ENCODE measurements at regions not wholly inside any gene's neighbourhood (a gene's known extent, or its start where the extent isn't known, plus 50 kb on each side); places are given as distances from the start of the nearest gene placed in this dataset.
A peak's percentile ranks its signal among the peaks of the same experiment; 100 is the strongest.

DNA sequence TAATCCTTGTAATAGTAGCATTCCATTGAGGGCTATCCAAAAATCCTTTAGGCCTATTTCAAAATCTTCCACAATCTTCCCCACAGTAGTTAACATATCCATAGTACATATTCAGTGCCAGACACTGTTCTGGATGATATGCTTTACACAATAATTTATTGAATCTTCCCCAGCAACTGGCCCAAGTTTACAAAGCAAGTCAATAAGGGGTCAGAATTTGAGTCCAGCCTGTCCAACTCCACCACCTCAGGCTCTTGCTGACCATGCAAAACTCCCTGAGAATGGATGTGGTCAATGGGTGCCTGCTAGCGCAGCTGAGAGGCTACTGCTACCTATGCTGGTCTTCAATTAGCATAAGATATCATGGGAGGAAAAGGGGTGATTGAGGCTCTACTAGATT, 529.6 kb downstream of the FGF9 start:
- no CpG with 5 or more reads among the region's 1 CpG for WGBS (ENCODE audit: insufficient coverage)
- peaks cover 8% of the 10 kb centered on the region for H3K4me1 ChIP-seq (ENCODE audit: control insufficient read depth, insufficient read depth, low read length)
- H3K27me3 ChIP-seq (ENCODE audit: control insufficient read depth, insufficient read depth, low read length) = no peaks in the 10 kb centered on the region
- no peaks in the 10 kb centered on the region for H3K36me3 ChIP-seq (ENCODE audit: control insufficient read depth, insufficient read depth, low read length)
- no peaks in the 10 kb centered on the region for H3K9me3 ChIP-seq (replicated peaks; ENCODE audit: control insufficient read depth, low read depth, low read length)
- no peak overlapping the region for H3K27ac ChIP-seq (ENCODE audit: low read length)
- no peak overlapping the region for H3K4me3 ChIP-seq (ENCODE audit: low read length)
- DNase-seq = peak; percentile 82

DNA sequence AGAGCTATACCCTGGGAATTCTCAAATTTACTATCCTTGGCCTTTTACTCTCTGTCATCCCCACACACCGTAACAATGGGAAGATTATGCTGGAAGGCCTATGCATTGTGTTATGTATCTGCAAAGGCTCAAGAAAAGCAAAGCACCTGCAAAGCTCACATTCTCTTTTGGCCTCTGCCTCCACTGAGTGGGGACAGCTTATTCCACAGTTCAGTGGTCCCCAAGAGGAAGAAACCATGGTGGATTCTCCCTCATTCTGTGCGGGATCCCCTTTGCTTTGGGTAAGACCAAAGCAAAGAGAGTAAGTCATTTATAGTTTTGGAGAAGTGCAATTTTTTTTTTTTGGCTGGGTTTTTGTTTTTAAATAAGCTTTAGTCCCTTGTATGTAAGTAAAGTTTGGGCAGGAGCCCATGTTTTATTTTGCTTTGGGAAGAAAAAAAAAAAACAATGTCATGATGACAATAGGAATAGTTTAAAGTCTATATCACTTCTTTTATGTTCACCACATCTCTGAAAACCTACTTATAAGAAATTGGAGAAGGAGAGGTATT, 530.6 kb downstream of the FGF9 start:
- DNase-seq = peak; percentile 79

GRCh38 chr13:22210134-22210930, 539.5 kb downstream of the FGF9 start:
- Histone ChIP-seq H3K4me3 (ENCODE audit: low read length) (no peak overlapping the region), H3K4me1 (ENCODE audit: control insufficient read depth, insufficient read depth, low read length) (no peaks in the 10 kb centered on the region), H3K36me3 (ENCODE audit: control insufficient read depth, insufficient read depth, low read length) (no peaks in the 10 kb centered on the region), H3K27ac (ENCODE audit: low read length) (no peak overlapping the region), H3K9me3 (replicated peaks; ENCODE audit: control insufficient read depth, low read depth, low read length) (no peaks in the 10 kb centered on the region), H3K27me3 (ENCODE audit: control insufficient read depth, insufficient read depth, low read length) (no peaks in the 10 kb centered on the region)
- WGBS (ENCODE audit: insufficient coverage) = 75% methylated on average over 6 of the region's 14 CpGs
- no peak for DNase-seq

More for the DNA sequence above, 530.6 kb downstream of the FGF9 start:
- H3K4me3 ChIP-seq (ENCODE audit: low read length) = no peak overlapping the region
- no peak overlapping the region for H3K27ac ChIP-seq (ENCODE audit: low read length)
- peaks cover 8% of the 10 kb centered on the region for H3K4me1 ChIP-seq (ENCODE audit: control insufficient read depth, insufficient read depth, low read length)
- WGBS (ENCODE audit: insufficient coverage) = no CpG with 5 or more reads among the region's 2 CpGs
- no peaks in the 10 kb centered on the region for H3K9me3 ChIP-seq (replicated peaks; ENCODE audit: control insufficient read depth, low read depth, low read length)
- no peaks in the 10 kb centered on the region for H3K27me3 ChIP-seq (ENCODE audit: control insufficient read depth, insufficient read depth, low read length)
- no peaks in the 10 kb centered on the region for H3K36me3 ChIP-seq (ENCODE audit: control insufficient read depth, insufficient read depth, low read length)

DNA sequence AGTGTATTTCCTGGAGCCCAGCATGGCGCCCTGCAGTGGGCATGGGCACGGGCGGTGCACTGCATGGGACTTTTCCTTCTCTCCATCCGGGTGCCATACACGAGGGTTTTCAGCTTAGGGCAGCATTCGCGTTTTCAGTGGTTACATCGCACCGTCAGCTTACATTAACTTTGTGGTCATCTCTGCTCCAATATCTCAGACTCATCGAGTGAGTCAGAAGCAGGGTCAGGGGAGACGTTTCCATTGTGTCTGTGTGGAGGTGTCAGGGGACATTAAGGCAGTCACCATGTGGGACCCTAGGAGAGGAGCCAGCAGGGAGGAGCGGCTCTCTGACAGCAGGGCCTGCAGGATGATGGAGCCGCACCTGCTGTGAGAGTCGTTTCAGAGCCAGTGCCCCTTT, 541.0 kb downstream of the FGF9 start:
- no peaks in the 10 kb centered on the region for H3K27me3 ChIP-seq (ENCODE audit: control insufficient read depth, insufficient read depth, low read length)
- no peak overlapping the region for H3K27ac ChIP-seq (ENCODE audit: low read length)
- 88% methylated on average over 14 of the region's 14 CpGs for WGBS (ENCODE audit: insufficient coverage)
- H3K36me3 ChIP-seq (ENCODE audit: control insufficient read depth, insufficient read depth, low read length) = no peaks in the 10 kb centered on the region
- DNase-seq = no peak
- H3K9me3 ChIP-seq (replicated peaks; ENCODE audit: control insufficient read depth, low read depth, low read length) = no peaks in the 10 kb centered on the region
- no peak overlapping the region for H3K4me3 ChIP-seq (ENCODE audit: low read length)
- no peaks in the 10 kb centered on the region for H3K4me1 ChIP-seq (ENCODE audit: control insufficient read depth, insufficient read depth, low read length)

- no peak overlapping the region for H3K27ac ChIP-seq (ENCODE audit: low read length)
- H3K27me3 ChIP-seq (ENCODE audit: control insufficient read depth, insufficient read depth, low read length) = no peaks in the 10 kb centered on the region
- H3K4me3 ChIP-seq (ENCODE audit: low read length) = no peak overlapping the region
- no peaks in the 10 kb centered on the region for H3K9me3 ChIP-seq (replicated peaks; ENCODE audit: control insufficient read depth, low read depth, low read length)
- WGBS (ENCODE audit: insufficient coverage) = 89% methylated on average over 9 of the region's 10 CpGs
- no peaks in the 10 kb centered on the region for H3K36me3 ChIP-seq (ENCODE audit: control insufficient read depth, insufficient read depth, low read length)
- no peak for DNase-seq
- H3K4me1 ChIP-seq (ENCODE audit: control insufficient read depth, insufficient read depth, low read length) = no peaks in the 10 kb centered on the region
These were observed 541.7 kb downstream of the FGF9 start for GRCh38 chr13:22212576-22212975.

- DNase-seq = peak; percentile 11
- no CpG with 5 or more reads among the region's 3 CpGs for WGBS (ENCODE audit: insufficient coverage)
- Histone ChIP-seq H3K9me3 (replicated peaks; ENCODE audit: control insufficient read depth, low read depth, low read length) (no peaks in the 10 kb centered on the region), H3K36me3 (ENCODE audit: control insufficient read depth, insufficient read depth, low read length) (no peaks in the 10 kb centered on the region), H3K27me3 (ENCODE audit: control insufficient read depth, insufficient read depth, low read length) (no peaks in the 10 kb centered on the region), H3K27ac (ENCODE audit: low read length) (no peak overlapping the region), H3K4me1 (ENCODE audit: control insufficient read depth, insufficient read depth, low read length) (peaks cover 4% of the 10 kb centered on the region), H3K4me3 (ENCODE audit: low read length) (no peak overlapping the region)
These were observed 543.3 kb downstream of the FGF9 start for GRCh38 chr13:22214184-22214583.

DNA sequence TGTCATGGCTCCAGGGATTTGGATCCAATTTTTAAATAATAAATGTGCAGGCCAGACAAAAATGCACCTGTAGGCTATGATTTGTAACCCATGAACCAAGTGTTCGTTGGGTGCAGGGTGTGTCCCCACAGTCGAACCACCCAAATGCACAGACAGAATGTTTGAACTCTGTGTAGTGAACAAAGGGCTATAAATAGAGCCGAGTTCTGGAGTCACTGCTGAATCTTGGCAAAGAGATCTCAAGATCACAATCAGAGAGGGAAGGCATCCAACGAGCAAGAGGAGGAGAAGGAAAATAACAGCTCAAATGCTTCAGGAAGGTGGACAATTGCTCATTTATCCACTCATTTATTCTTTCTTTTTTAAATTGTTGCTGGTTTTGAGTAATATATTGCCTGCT, 547.9 kb downstream of the FGF9 start:
- WGBS (ENCODE audit: insufficient coverage) = 15% methylated on average over 3 of the region's 4 CpGs

DNA sequence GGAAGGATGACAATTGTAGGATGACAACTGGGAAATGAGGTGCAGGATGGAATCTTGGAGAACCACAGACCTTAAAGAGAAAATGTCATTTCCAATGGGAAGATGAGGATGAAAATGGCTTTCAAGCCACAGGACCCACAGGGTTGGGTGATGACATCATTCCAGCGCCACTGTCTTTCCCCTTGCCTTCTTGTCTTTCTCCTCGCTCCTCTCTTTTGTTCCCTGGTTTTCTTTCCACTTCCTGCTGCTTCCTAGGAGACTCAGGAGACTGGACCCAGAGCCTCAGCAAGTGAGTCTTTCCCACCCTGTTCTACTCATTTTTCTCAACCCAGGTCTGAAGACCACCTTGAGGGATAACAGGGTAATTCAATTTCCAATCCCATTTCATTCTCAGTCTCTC, 548.8 kb downstream of the FGF9 start:
- Histone ChIP-seq H3K27ac (ENCODE audit: low read length) (no peak overlapping the region), H3K36me3 (ENCODE audit: control insufficient read depth, insufficient read depth, low read length) (no peaks in the 10 kb centered on the region), H3K4me3 (ENCODE audit: low read length) (no peak overlapping the region), H3K27me3 (ENCODE audit: control insufficient read depth, insufficient read depth, low read length) (no peaks in the 10 kb centered on the region), H3K9me3 (replicated peaks; ENCODE audit: control insufficient read depth, low read depth, low read length) (no peaks in the 10 kb centered on the region), H3K4me1 (ENCODE audit: control insufficient read depth, insufficient read depth, low read length) (peaks cover 13% of the 10 kb centered on the region)
- DNase-seq = no peak
- WGBS (ENCODE audit: insufficient coverage) = 95% methylated on average over 2 of the region's 2 CpGs

More for the DNA sequence above, 547.9 kb downstream of the FGF9 start:
- no peaks in the 10 kb centered on the region for H3K27me3 ChIP-seq (ENCODE audit: control insufficient read depth, insufficient read depth, low read length)
- DNase-seq = peak; percentile 79
- H3K36me3 ChIP-seq (ENCODE audit: control insufficient read depth, insufficient read depth, low read length) = no peaks in the 10 kb centered on the region
- H3K4me3 ChIP-seq (ENCODE audit: low read length) = no peak overlapping the region
- H3K27ac ChIP-seq (ENCODE audit: low read length) = no peak overlapping the region
- peaks cover 12% of the 10 kb centered on the region for H3K4me1 ChIP-seq (ENCODE audit: control insufficient read depth, insufficient read depth, low read length)
- H3K9me3 ChIP-seq (replicated peaks; ENCODE audit: control insufficient read depth, low read depth, low read length) = no peaks in the 10 kb centered on the region

GRCh38 chr13:22220151-22221135, 549.6 kb downstream of the FGF9 start:
- 34% methylated on average over 17 of the region's 17 CpGs for WGBS (ENCODE audit: insufficient coverage)
- peak; percentile 19 for DNase-seq
- Histone ChIP-seq H3K4me1 (ENCODE audit: control insufficient read depth, insufficient read depth, low read length) (peaks cover 13% of the 10 kb centered on the region), H3K9me3 (replicated peaks; ENCODE audit: control insufficient read depth, low read depth, low read length) (no peaks in the 10 kb centered on the region), H3K27me3 (ENCODE audit: control insufficient read depth, insufficient read depth, low read length) (no peaks in the 10 kb centered on the region), H3K36me3 (ENCODE audit: control insufficient read depth, insufficient read depth, low read length) (no peaks in the 10 kb centered on the region), H3K4me3 (ENCODE audit: low read length) (no peak overlapping the region), H3K27ac (ENCODE audit: low read length) (no peak overlapping the region)

- H3K4me1 ChIP-seq (ENCODE audit: control insufficient read depth, insufficient read depth, low read length) = peaks cover 13% of the 10 kb centered on the region
- WGBS (ENCODE audit: insufficient coverage) = 21% methylated on average over 4 of the region's 8 CpGs
- no peaks in the 10 kb centered on the region for H3K36me3 ChIP-seq (ENCODE audit: control insufficient read depth, insufficient read depth, low read length)
- H3K27ac ChIP-seq (ENCODE audit: low read length) = no peak overlapping the region
- no peaks in the 10 kb centered on the region for H3K9me3 ChIP-seq (replicated peaks; ENCODE audit: control insufficient read depth, low read depth, low read length)
- peak; percentile 53 for DNase-seq
- H3K4me3 ChIP-seq (ENCODE audit: low read length) = no peak overlapping the region
- H3K27me3 ChIP-seq (ENCODE audit: control insufficient read depth, insufficient read depth, low read length) = no peaks in the 10 kb centered on the region
These were observed 552.5 kb downstream of the FGF9 start for GRCh38 chr13:22223411-22223810.

Data from muscle of leg (tissue), 3 donors.